Smooth muscle cell (in vitro differentiated cells): ENCODE measurements at regions not wholly inside any gene's neighbourhood (a gene's known extent, or its start where the extent isn't known, plus 50 kb on each side); places are given as distances from the start of the nearest gene placed in this dataset.

Source experiments
- DNase-seq: peaks from one replicate; lab custom pipeline; 2025; ENCODE audit not compliant: unreplicated experiment; lab: John Stamatoyannopoulos, UW
- H2AFZ ChIP-seq: fragments of 200-600 bp; sonication (generic); 2 replicates; pipeline ENCODE4 v1.6.0; 2016; ENCODE audit warnings: antibody characterized with exemption, low read depth, mild to moderate bottlenecking
- H3F3A ChIP-seq: fragments of 200-600 bp; sonication (generic); 2 replicates; pipeline ENCODE4 v1.6.0; 2017; ENCODE audit warnings: antibody characterized with exemption, low read depth
- H3K27ac ChIP-seq: fragments of 200-600 bp; sonication (generic); 2 replicates; pipeline ENCODE4 v1.5.1; 2016; ENCODE audit warnings: low read depth, mild to moderate bottlenecking
- H3K27me3 ChIP-seq: fragments of 200-600 bp; sonication (generic); 2 replicates; pipeline ENCODE4 v1.6.1; 2016; ENCODE audit warnings: low read depth, mild to moderate bottlenecking
- H3K36me3 ChIP-seq: fragments of 200-600 bp; sonication (generic); 2 replicates; pipeline ENCODE4 v1.5.1; 2016; ENCODE audit warnings: low read depth
- H3K4me1 ChIP-seq: fragments of 200-600 bp; sonication (generic); 2 replicates; pipeline ENCODE4 v1.5.1; 2016; ENCODE audit warnings: low read depth
- H3K4me2 ChIP-seq: fragments of 200-600 bp; sonication (generic); 2 replicates; pipeline ENCODE4 v1.6.0; 2016; ENCODE audit warnings: mild to moderate bottlenecking
- H3K4me3 ChIP-seq: fragments of 200-600 bp; sonication (generic); 2 replicates; pipeline ENCODE4 v1.5.1; 2016; ENCODE audit warnings: mild to moderate bottlenecking
- H3K79me2 ChIP-seq: fragments of 200-600 bp; sonication (generic); 2 replicates; pipeline ENCODE4 v1.6.0; 2016; ENCODE audit warnings: low read depth, mild to moderate bottlenecking
- H3K9ac ChIP-seq: fragments of 200-600 bp; sonication (generic); 2 replicates; pipeline ENCODE4 v1.6.0; 2016; ENCODE audit warnings: low read depth
- H3K9me3 ChIP-seq: fragments of 200-600 bp; sonication (generic); replicated peaks from 2 replicates; pipeline ENCODE4 v1.5.1; 2016; ENCODE audit warnings: low read depth
- H4K20me1 ChIP-seq: fragments of 200-600 bp; sonication (generic); 2 replicates; pipeline ENCODE4 v1.6.0; 2016; ENCODE audit warnings: low read depth
- WGBS: methylation state at CpG from one replicate; pipeline ENCODE4 v1.1.7; 2016; ENCODE audit warnings: low lambda C conversion rate; 5-methylcytosine and 5-hydroxymethylcytosine counted together
- TF ChIP-seq, protein P1 (sequence below): fragments of 200-600 bp; sonication (generic); IDR thresholded peaks from 2 replicates; pipeline ENCODE4 v1.5.1; 2017; ENCODE audit warnings: borderline replicate concordance, mild to moderate bottlenecking, antibody characterized with exemption; ENCODE audit not compliant: insufficient read depth, poor library complexity, severe bottlenecking

DNA sequence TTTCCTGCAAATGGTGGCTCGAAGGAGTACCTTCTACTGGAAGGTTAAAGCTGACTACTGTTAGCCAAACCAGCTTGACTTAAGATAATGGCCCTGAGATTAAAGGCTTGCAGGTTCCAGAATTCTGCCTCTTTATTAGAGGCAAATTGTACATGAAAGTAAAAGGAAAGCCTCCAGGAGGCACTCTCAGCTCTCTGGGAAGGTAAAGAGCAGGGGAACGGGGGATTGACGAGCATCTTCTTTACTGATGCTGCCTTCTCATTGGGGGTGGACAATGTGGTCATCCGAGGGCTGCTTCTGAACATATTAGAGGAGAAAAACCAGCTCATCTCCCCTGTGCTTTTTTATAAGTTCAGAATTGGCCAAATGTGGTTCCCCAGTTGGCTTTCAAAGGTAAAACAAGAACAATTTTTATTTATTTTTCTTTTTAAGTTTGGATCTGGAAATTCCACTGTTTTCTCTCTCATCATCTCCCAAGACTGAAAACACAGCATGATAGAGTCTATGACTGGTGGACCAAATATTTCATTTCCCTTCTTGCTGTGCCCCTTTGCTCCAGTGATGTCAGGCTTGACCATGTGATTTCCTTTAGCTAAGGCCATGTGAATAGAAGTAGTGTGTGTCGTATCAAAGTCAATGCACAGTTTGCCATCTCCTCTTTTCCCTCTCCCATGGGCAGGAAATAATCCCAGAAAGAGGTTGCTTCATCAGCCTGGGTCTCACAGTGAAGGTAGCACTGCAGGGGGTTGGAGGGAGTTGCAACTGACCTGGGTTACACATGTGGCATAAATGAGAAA, 292.7 kb downstream of the PRDM2 start:
- Histone ChIP-seq H2AFZ (no peak overlapping the region), H3K27ac (no peak overlapping the region), H3F3A (no peaks in the 10 kb centered on the region), H3K4me3 (no peak overlapping the region), H3K9me3 (peaks cover 4% of the 10 kb centered on the region), H3K9ac (no peak overlapping the region), H3K27me3 (no peaks in the 10 kb centered on the region), H3K79me2 (no peaks in the 10 kb centered on the region), H3K4me2 (no peak overlapping the region), H4K20me1 (no peaks in the 10 kb centered on the region), H3K36me3 (no peaks in the 10 kb centered on the region), H3K4me1 (no peaks in the 10 kb centered on the region)
- DNase-seq, result no peak
- TF ChIP-seq, protein P1, sequence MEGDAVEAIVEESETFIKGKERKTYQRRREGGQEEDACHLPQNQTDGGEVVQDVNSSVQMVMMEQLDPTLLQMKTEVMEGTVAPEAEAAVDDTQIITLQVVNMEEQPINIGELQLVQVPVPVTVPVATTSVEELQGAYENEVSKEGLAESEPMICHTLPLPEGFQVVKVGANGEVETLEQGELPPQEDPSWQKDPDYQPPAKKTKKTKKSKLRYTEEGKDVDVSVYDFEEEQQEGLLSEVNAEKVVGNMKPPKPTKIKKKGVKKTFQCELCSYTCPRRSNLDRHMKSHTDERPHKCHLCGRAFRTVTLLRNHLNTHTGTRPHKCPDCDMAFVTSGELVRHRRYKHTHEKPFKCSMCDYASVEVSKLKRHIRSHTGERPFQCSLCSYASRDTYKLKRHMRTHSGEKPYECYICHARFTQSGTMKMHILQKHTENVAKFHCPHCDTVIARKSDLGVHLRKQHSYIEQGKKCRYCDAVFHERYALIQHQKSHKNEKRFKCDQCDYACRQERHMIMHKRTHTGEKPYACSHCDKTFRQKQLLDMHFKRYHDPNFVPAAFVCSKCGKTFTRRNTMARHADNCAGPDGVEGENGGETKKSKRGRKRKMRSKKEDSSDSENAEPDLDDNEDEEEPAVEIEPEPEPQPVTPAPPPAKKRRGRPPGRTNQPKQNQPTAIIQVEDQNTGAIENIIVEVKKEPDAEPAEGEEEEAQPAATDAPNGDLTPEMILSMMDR, result no peak
- WGBS, result 72% methylated on average over 5 of the region's 5 CpGs

DNA sequence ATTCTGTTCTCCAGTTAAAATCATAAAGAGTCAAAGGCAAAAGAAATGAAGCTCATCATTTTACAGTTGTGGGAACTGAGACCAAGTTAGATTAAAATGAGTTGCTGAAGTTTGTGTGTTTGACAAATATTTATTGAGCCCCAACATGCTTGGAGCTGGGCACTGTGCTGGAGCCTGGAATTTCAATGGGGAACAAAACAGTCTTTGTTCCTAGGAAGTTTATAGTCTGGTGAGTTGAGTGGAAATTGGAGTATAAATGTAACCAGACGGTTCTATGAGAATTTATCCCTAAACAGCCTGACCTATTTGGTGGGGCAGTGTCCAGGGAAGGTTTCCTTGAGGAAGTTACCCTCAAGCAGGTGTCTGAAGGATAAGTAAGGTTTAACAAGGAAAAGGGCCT, 294.4 kb downstream of the PRDM2 start:
- H3K36me3 ChIP-seq, result no peaks in the 10 kb centered on the region
- H3K4me3 ChIP-seq, result no peak overlapping the region
- no peaks in the 10 kb centered on the region for H3F3A ChIP-seq
- H2AFZ ChIP-seq, result no peak overlapping the region
- H3K9me3 ChIP-seq, result peaks cover 5% of the 10 kb centered on the region
- no peak for DNase-seq
- H3K4me1 ChIP-seq, result no peaks in the 10 kb centered on the region
- H3K4me2 ChIP-seq, result no peak overlapping the region
- 55% methylated on average over 1 of the region's 1 CpG for WGBS
- no peak overlapping the region for H3K9ac ChIP-seq
- no peaks in the 10 kb centered on the region for H4K20me1 ChIP-seq
- H3K79me2 ChIP-seq, result no peaks in the 10 kb centered on the region
- H3K27ac ChIP-seq, result no peak overlapping the region
- no peaks in the 10 kb centered on the region for H3K27me3 ChIP-seq
- TF ChIP-seq, protein P1, result no peak

GRCh38 chr1:13996334-13996733, 296.3 kb downstream of the PRDM2 start:
- Histone ChIP-seq H2AFZ (no peak overlapping the region), H3K4me2 (no peak overlapping the region), H3K9me3 (peaks cover 5% of the 10 kb centered on the region), H3K4me3 (no peak overlapping the region), H3K79me2 (no peaks in the 10 kb centered on the region), H3F3A (no peaks in the 10 kb centered on the region), H4K20me1 (no peaks in the 10 kb centered on the region), H3K27ac (no peak overlapping the region), H3K4me1 (no peaks in the 10 kb centered on the region), H3K27me3 (no peaks in the 10 kb centered on the region), H3K9ac (no peak overlapping the region), H3K36me3 (no peaks in the 10 kb centered on the region)
- WGBS, result 77% methylated on average over 2 of the region's 2 CpGs
- no peak for DNase-seq
- TF ChIP-seq, protein P1, result no peak

DNA sequence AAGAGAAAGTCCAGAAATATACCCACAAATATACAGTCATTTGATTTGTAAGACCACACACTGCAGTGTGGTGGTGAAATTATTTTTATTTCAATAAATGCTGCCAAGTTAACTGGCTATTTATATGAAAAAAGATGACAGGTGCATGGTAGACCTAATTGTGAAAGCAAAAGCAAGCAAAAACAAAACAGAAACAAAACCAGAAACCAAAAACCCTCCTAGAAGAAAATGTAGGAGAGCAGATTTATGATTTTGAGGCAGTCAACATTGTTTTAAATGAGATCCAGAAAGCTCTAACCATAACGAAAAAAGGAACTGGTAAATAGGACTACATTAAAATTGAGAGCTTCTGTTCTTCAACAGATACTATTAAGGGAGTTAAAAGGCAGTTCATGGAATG, 303.6 kb downstream of the PRDM2 start:
- H4K20me1 ChIP-seq, result no peaks in the 10 kb centered on the region
- no peaks in the 10 kb centered on the region for H3K79me2 ChIP-seq
- H3F3A ChIP-seq, result no peaks in the 10 kb centered on the region
- no peak overlapping the region for H2AFZ ChIP-seq
- H3K9me3 ChIP-seq, result no peaks in the 10 kb centered on the region
- WGBS, result 64% methylated on average over 1 of the region's 1 CpG
- H3K27me3 ChIP-seq, result no peaks in the 10 kb centered on the region
- no peaks in the 10 kb centered on the region for H3K36me3 ChIP-seq
- H3K4me2 ChIP-seq, result no peak overlapping the region
- H3K9ac ChIP-seq, result no peak overlapping the region
- H3K27ac ChIP-seq, result no peak overlapping the region
- no peaks in the 10 kb centered on the region for H3K4me1 ChIP-seq
- DNase-seq, result no peak
- TF ChIP-seq, protein P1, result no peak
- no peak overlapping the region for H3K4me3 ChIP-seq
